Liver (tissue), 8 donors: ENCODE measurements at regions not wholly inside any gene's neighbourhood (a gene's known extent, or its start where the extent isn't known, plus 50 kb on each side); places are given as distances from the start of the nearest gene placed in this dataset.

ENCODE experiments used
- DNase-seq: peaks from one replicate; pipeline ENCODE4 v3.0.0-alpha.2; 2017; ENCODE audit warnings: low spot score
- H3K27ac ChIP-seq, 2 donors: one replicate each; pipeline ENCODE4 v1.7.0; 2013; ENCODE audit warnings: inconsistent platforms in 2 of 2, low read length in 2 of 2, control low read depth in 1 of 2, low read depth in 1 of 2, mild to moderate bottlenecking in 1 of 2
- H3K27me3 ChIP-seq, 4 donors: one replicate each; pipeline versions ENCODE4 v1.6.1 to v1.7.0; 2013; ENCODE audit warnings: low read length in 3 of 4, inconsistent platforms in 1 of 4, mild to moderate bottlenecking in 1 of 4, moderate library complexity in 1 of 4; ENCODE audit not compliant: control insufficient read depth in 4 of 4, insufficient read depth in 4 of 4
- H3K36me3 ChIP-seq, 4 donors: one replicate each; pipeline versions ENCODE4 v1.6.1 to v1.7.0; 2013; ENCODE audit warnings: low read length in 3 of 4, mild to moderate bottlenecking in 3 of 4, low read depth in 1 of 4, moderate library complexity in 1 of 4; ENCODE audit not compliant: control insufficient read depth in 4 of 4, insufficient read depth in 3 of 4
- H3K4me1 ChIP-seq, 4 donors: one replicate each; pipeline versions ENCODE4 v1.6.1 to v1.7.0; 2013; ENCODE audit warnings: low read length in 3 of 4, mild to moderate bottlenecking in 3 of 4, moderate library complexity in 1 of 4; ENCODE audit not compliant: control insufficient read depth in 4 of 4, insufficient read depth in 4 of 4
- H3K4me3 ChIP-seq, 3 donors: one replicate each; pipeline versions ENCODE4 v1.6.1 to v1.7.0; 2013; ENCODE audit warnings: low read length in 3 of 3, control low read depth in 1 of 3, low read depth in 1 of 3, mild to moderate bottlenecking in 1 of 3
- H3K9ac ChIP-seq, 2 donors: one replicate each; pipeline ENCODE4 v1.7.0; 2013; ENCODE audit warnings: low read length in 2 of 2, mild to moderate bottlenecking in 2 of 2, moderate library complexity in 2 of 2, control low read depth in 1 of 2, low read depth in 1 of 2
- H3K9me3 ChIP-seq, 4 donors: one replicate each; pipeline versions ENCODE4 v1.6.1 to v1.7.0; 2013; ENCODE audit warnings: low read length in 3 of 4; ENCODE audit not compliant: control insufficient read depth in 4 of 4
- ATF3 ChIP-seq: IDR thresholded peaks from 2 replicates; pipeline ENCODE4 v1.6.1; 2016; ENCODE audit warnings: antibody characterized with exemption
- CTCF ChIP-seq: fragments of 150-350 bp; IDR thresholded peaks from 2 replicates; pipeline ENCODE4 v1.5.1; 2017; ENCODE audit warnings: improper control_type of control experiment, low read depth, low read length; ENCODE audit not compliant: missing input control
- EGR1 ChIP-seq, 2 donors: IDR thresholded peaks; 2 replicates each; pipeline ENCODE4 v1.6.1; 2016 to 2018; ENCODE audit warnings: antibody characterized with exemption in 2 of 2, low read depth in 2 of 2
- FOXA1 ChIP-seq: IDR thresholded peaks from 2 replicates; pipeline ENCODE4 v1.6.1; 2016; ENCODE audit warnings: antibody characterized with exemption
- FOXA2 ChIP-seq: IDR thresholded peaks from 2 replicates; pipeline ENCODE4 v1.6.1; 2016; ENCODE audit warnings: antibody characterized with exemption
- HNF4A ChIP-seq, 2 donors: conservative IDR thresholded peaks; 2 replicates each; pipeline ENCODE4 v1.6.1; 2016; ENCODE audit warnings: antibody characterized with exemption in 2 of 2, mild to moderate bottlenecking in 2 of 2
- JUND ChIP-seq, 2 donors: IDR thresholded peaks; 2 replicates each; pipeline ENCODE4 v1.6.1; 2016; ENCODE audit warnings: antibody characterized with exemption in 2 of 2
- MAX ChIP-seq: IDR thresholded peaks from 2 replicates; pipeline ENCODE4 v1.6.1; 2016; ENCODE audit warnings: antibody characterized with exemption
- NR2F2 ChIP-seq: IDR thresholded peaks from 2 replicates; pipeline ENCODE4 v1.6.1; 2016; ENCODE audit warnings: antibody characterized with exemption
- RAD21 ChIP-seq, 2 donors: IDR thresholded peaks; 2 replicates each; pipeline ENCODE4 v1.6.1; 2016; ENCODE audit warnings: antibody characterized with exemption in 2 of 2, mild to moderate bottlenecking in 2 of 2
- REST ChIP-seq: IDR thresholded peaks from 2 replicates; pipeline ENCODE4 v1.6.1; 2016; ENCODE audit warnings: antibody characterized with exemption, mild to moderate bottlenecking
- RXRA ChIP-seq, 2 donors: IDR thresholded peaks; 2 replicates each; pipeline ENCODE4 v1.6.1; 2017 to 2018; ENCODE audit warnings: antibody characterized with exemption in 2 of 2, mild to moderate bottlenecking in 1 of 2
- SP1 ChIP-seq: IDR thresholded peaks from 2 replicates; pipeline ENCODE4 v1.6.1; 2018; ENCODE audit warnings: antibody characterized with exemption, mild to moderate bottlenecking
- TAF1 ChIP-seq: conservative IDR thresholded peaks from 2 replicates; pipeline ENCODE4 v1.6.1; 2016; ENCODE audit warnings: antibody characterized with exemption, mild to moderate bottlenecking
- ZBTB33 ChIP-seq: IDR thresholded peaks from 2 replicates; pipeline ENCODE4 v1.6.1; 2016; ENCODE audit warnings: antibody characterized with exemption
- WGBS: extraction: QIAGEN DNeasy Blood & Tissue Kit; methylation state at CpG from one replicate; pipeline ENCODE4 v1.1.7; 2013; 5-methylcytosine and 5-hydroxymethylcytosine counted together
- donor health status: healthy.
- donor health status: healthy.
- donor health status: healthy.
- donor health status: healthy.
- donor health status: healthy.

- Histone ChIP-seq H3K9me3 (no peaks in the 10 kb centered on the region), H3K9ac (no peak overlapping the region), H3K27ac (no peak overlapping the region), H3K27me3 (no peaks in the 10 kb centered on the region), H3K36me3 (no peaks in the 10 kb centered on the region), H3K4me1 (no peaks in the 10 kb centered on the region), H3K4me3 (no peak overlapping the region)
- DNase-seq: no peak
- WGBS: 95% methylated on average over 5 of the region's 5 CpGs
- no peak for TF ChIP-seq RAD21 (IDR thresholded peaks at IDR 0.05)
- no peak for TF ChIP-seq ATF3
- no peak for TF ChIP-seq TAF1
- no peak for TF ChIP-seq ZBTB33
- TF ChIP-seq FOXA2: no peak
- TF ChIP-seq SP1: no peak
- TF ChIP-seq FOXA1: no peak
- TF ChIP-seq MAX: no peak
- no peak for TF ChIP-seq REST
- no peak for TF ChIP-seq RXRA (IDR thresholded peaks at IDR 0.05)
- no peak for TF ChIP-seq EGR1 (IDR thresholded peaks at IDR 0.05; ENCODE audit: low read depth in 2 of 2)
Measured at GRCh38 chr7:24178811-24179570, 105.0 kb upstream of the NPY start.

- Histone ChIP-seq H3K9ac (no peak overlapping the region), H3K9me3 (no peaks in the 10 kb centered on the region), H3K4me1 (no peaks in the 10 kb centered on the region), H3K36me3 (no peaks in the 10 kb centered on the region), H3K27ac (no peak overlapping the region), H3K27me3 (peaks cover 0 to 2% (median 0%) of the 10 kb centered on the region in 4 donors), H3K4me3 (no peak overlapping the region)
- DNase-seq: no peak
- 67% methylated on average over 3 of the region's 3 CpGs for WGBS
- TF ChIP-seq HNF4A (conservative IDR thresholded peaks at IDR 0.05) (no peak), ZBTB33 (no peak), CTCF (no peak), JUND (IDR thresholded peaks at IDR 0.05) (no peak), MAX (no peak), RXRA (IDR thresholded peaks at IDR 0.05) (no peak), TAF1 (no peak), SP1 (no peak), EGR1 (IDR thresholded peaks at IDR 0.05; ENCODE audit: low read depth in 2 of 2) (no peak), RAD21 (IDR thresholded peaks at IDR 0.05) (no peak), ATF3 (no peak), REST (no peak), FOXA1 (no peak), NR2F2 (no peak), FOXA2 (no peak)
Measured at GRCh38 chr7:24191362-24191761, 92.6 kb upstream of the NPY start.
